GM12801 (cell line): ENCODE measurements at regions not wholly inside any gene's neighbourhood (a gene's known extent, or its start where the extent isn't known, plus 50 kb on each side); places are given as distances from the start of the nearest gene placed in this dataset.

Experiments
- CTCF ChIP-seq: IDR thresholded peaks from one replicate; pipeline ENCODE4 v1.5.1; 2011; ENCODE audit warnings: control low read depth; ENCODE audit not compliant: insufficient read length; ENCODE audit errors: extremely low read depth

GRCh38 chr3:135596563-135596962, 369.0 kb upstream of the PPP2R3A start:
- no peak for TF ChIP-seq CTCF

GRCh38 chr3:135597855-135598254, 367.7 kb upstream of the PPP2R3A start:
- TF ChIP-seq CTCF = no peak

- TF ChIP-seq CTCF = no peak
Observed at GRCh38 chr3:135598597-135598996, 366.9 kb upstream of the PPP2R3A start.

- TF ChIP-seq CTCF = no peak
Observed at GRCh38 chr3:135618123-135618522, 347.4 kb upstream of the PPP2R3A start.

GRCh38 chr3:135621184-135621920, 344.2 kb upstream of the PPP2R3A start:
- TF ChIP-seq CTCF = no peak

- no peak for TF ChIP-seq CTCF
Observed at GRCh38 chr3:135622215-135622614, 343.3 kb upstream of the PPP2R3A start.

GRCh38 chr3:135622656-135623055, 342.9 kb upstream of the PPP2R3A start:
- no peak for TF ChIP-seq CTCF
